ENCODE measurements at regions not wholly inside any gene's neighbourhood (a gene's known extent, or its start where the extent isn't known, plus 50 kb on each side); places are given as distances from the start of the nearest gene placed in this dataset.

DNA sequence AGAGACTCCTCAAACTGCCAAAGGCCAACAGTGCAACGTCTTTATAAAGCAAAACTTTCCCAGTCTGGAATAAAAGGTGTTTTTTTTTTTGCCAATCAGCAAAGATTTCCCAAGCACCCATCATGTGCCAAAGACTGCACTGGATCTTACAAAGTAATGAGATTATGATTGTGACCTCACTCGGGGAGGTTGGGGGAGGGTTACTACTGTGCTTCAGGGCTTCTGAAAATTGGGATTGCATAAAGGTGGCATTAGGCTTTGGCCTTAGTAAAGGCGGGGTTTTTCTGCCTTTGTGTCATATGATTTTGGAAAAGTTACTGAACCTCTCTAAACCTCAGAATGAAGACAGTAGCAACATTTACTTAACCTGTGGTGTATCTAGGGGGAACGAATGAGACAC lies 233.8 kb downstream of the DACT1 start:
- TF ChIP-seq, protein P1, sequence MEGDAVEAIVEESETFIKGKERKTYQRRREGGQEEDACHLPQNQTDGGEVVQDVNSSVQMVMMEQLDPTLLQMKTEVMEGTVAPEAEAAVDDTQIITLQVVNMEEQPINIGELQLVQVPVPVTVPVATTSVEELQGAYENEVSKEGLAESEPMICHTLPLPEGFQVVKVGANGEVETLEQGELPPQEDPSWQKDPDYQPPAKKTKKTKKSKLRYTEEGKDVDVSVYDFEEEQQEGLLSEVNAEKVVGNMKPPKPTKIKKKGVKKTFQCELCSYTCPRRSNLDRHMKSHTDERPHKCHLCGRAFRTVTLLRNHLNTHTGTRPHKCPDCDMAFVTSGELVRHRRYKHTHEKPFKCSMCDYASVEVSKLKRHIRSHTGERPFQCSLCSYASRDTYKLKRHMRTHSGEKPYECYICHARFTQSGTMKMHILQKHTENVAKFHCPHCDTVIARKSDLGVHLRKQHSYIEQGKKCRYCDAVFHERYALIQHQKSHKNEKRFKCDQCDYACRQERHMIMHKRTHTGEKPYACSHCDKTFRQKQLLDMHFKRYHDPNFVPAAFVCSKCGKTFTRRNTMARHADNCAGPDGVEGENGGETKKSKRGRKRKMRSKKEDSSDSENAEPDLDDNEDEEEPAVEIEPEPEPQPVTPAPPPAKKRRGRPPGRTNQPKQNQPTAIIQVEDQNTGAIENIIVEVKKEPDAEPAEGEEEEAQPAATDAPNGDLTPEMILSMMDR (conservative IDR thresholded peaks at IDR 0.05; ENCODE audit: low read length): no peak
- no peak for TF ChIP-seq EZH2phosphoT487 (IDR thresholded peaks at IDR 0.05; ENCODE audit: borderline replicate concordance, low read depth, low read length)

Data from OCI-LY7 (cell line).